ENCODE measurements at regions not wholly inside any gene's neighbourhood (a gene's known extent, or its start where the extent isn't known, plus 50 kb on each side); places are given as distances from the start of the nearest gene placed in this dataset.
A peak's percentile ranks its signal among the peaks of the same experiment; 100 is the strongest.

GRCh38 chr7:94277236-94277635, 117.5 kb upstream of the COL1A2 start:
- DNase-seq (ENCODE audit: low read depth) = no peak
- H3K4me3 ChIP-seq (ENCODE audit: low read depth, low read length) = no peak overlapping the region
- TF ChIP-seq CTCF (IDR thresholded peaks at IDR 0.05; ENCODE audit: insufficient read depth, low read depth, low read length) = no peak

- no peak for DNase-seq (ENCODE audit: low read depth)
- H3K4me3 ChIP-seq (ENCODE audit: low read depth, low read length) = no peak overlapping the region
- no peak for TF ChIP-seq CTCF (IDR thresholded peaks at IDR 0.05; ENCODE audit: insufficient read depth, low read depth, low read length)
These were observed 113.8 kb upstream of the COL1A2 start for GRCh38 chr7:94280851-94281250.

- peak; percentile 83 for DNase-seq (ENCODE audit: low read depth)
- TF ChIP-seq CTCF (IDR thresholded peaks at IDR 0.05; ENCODE audit: insufficient read depth, low read depth, low read length) = no peak
- H3K4me3 ChIP-seq (ENCODE audit: low read depth, low read length) = no peak overlapping the region
These were observed 110.6 kb upstream of the COL1A2 start for GRCh38 chr7:94284104-94284503.

GRCh38 chr7:94286111-94286510, 108.6 kb upstream of the COL1A2 start:
- H3K4me3 ChIP-seq (ENCODE audit: low read depth, low read length) = no peak overlapping the region
- DNase-seq (ENCODE audit: low read depth) = no peak
- no peak for TF ChIP-seq CTCF (IDR thresholded peaks at IDR 0.05; ENCODE audit: insufficient read depth, low read depth, low read length)

GRCh38 chr7:94288096-94288495, 106.6 kb upstream of the COL1A2 start:
- no peak overlapping the region for H3K4me3 ChIP-seq (ENCODE audit: low read depth, low read length)
- no peak for DNase-seq (ENCODE audit: low read depth)
- TF ChIP-seq CTCF (IDR thresholded peaks at IDR 0.05; ENCODE audit: insufficient read depth, low read depth, low read length) = no peak

GRCh38 chr7:94289071-94289470, 105.6 kb upstream of the COL1A2 start:
- peak; percentile 100 for TF ChIP-seq CTCF (IDR thresholded peaks at IDR 0.05; ENCODE audit: insufficient read depth, low read depth, low read length)
- DNase-seq (ENCODE audit: low read depth) = peak; percentile 91
- H3K4me3 ChIP-seq (ENCODE audit: low read depth, low read length) = no peak overlapping the region

GRCh38 chr7:94294471-94295131, 100.1 kb upstream of the COL1A2 start:
- H3K4me3 ChIP-seq (ENCODE audit: low read depth, low read length) = no peak overlapping the region

More at GRCh38 chr7:94294471-94295131, 100.1 kb upstream of the COL1A2 start:
- TF ChIP-seq CTCF (IDR thresholded peaks at IDR 0.05; ENCODE audit: insufficient read depth, low read depth, low read length) = no peak
- DNase-seq (ENCODE audit: low read depth) = no peak
